T1000 (cell line): ENCODE measurements at regions not wholly inside any gene's neighbourhood (a gene's known extent, or its start where the extent isn't known, plus 50 kb on each side); places are given as distances from the start of the nearest gene placed in this dataset.

ENCODE experiments used
- DNase-seq: peaks from one replicate; lab custom pipeline; 2025; ENCODE audit warnings: mixed read lengths; lab: John Stamatoyannopoulos, UW

GRCh38 chr18:30342675-30343074, 699.9 kb downstream of the DSC3 start:
- DNase-seq: no peak

- DNase-seq: no peak
These were observed 707.8 kb downstream of the DSC3 start for GRCh38 chr18:30334781-30335180.

GRCh38 chr18:30333310-30333709, 709.2 kb downstream of the DSC3 start:
- DNase-seq: no peak

GRCh38 chr18:30328839-30329238, 713.7 kb downstream of the DSC3 start:
- DNase-seq: no peak

GRCh38 chr18:30302181-30302580, 740.4 kb downstream of the DSC3 start:
- DNase-seq: no peak

- DNase-seq: no peak
These were observed 743.8 kb downstream of the DSC3 start for GRCh38 chr18:30298769-30299168.

GRCh38 chr18:30288662-30289414, 753.7 kb downstream of the DSC3 start:
- DNase-seq: no peak

- peak; percentile 5 for DNase-seq
These were observed 761.6 kb downstream of the DSC3 start for GRCh38 chr18:30280861-30281470.

GRCh38 chr18:30280186-30280585, 762.4 kb downstream of the DSC3 start:
- DNase-seq: no peak

- DNase-seq: no peak
These were observed 764.9 kb downstream of the DSC3 start for GRCh38 chr18:30277676-30278075.

- no peak for DNase-seq
These were observed 770.8 kb downstream of the DSC3 start for GRCh38 chr18:30271716-30272115.

- DNase-seq: no peak
These were observed 777.4 kb downstream of the DSC3 start for GRCh38 chr18:30265190-30265589.

GRCh38 chr18:30254331-30254730, 788.2 kb downstream of the DSC3 start:
- DNase-seq: no peak

- DNase-seq: no peak
These were observed 794.5 kb downstream of the DSC3 start for GRCh38 chr18:30248056-30248455.

GRCh38 chr18:30245766-30246455, 796.6 kb downstream of the DSC3 start:
- DNase-seq: no peak

GRCh38 chr18:30234755-30235154, 807.8 kb downstream of the DSC3 start:
- no peak for DNase-seq

- DNase-seq: no peak
These were observed 831.4 kb downstream of the DSC3 start for GRCh38 chr18:30211112-30211511.

- no peak for DNase-seq
These were observed 834.0 kb downstream of the DSC3 start for GRCh38 chr18:30208546-30208945.

GRCh38 chr18:30192216-30192615, 850.3 kb downstream of the DSC3 start:
- no peak for DNase-seq

- DNase-seq: no peak
These were observed 856.3 kb downstream of the DSC3 start for GRCh38 chr18:30186245-30186644.

- no peak for DNase-seq
These were observed 865.5 kb downstream of the DSC3 start for GRCh38 chr18:30177056-30177455.

GRCh38 chr18:30175621-30176225, 866.8 kb downstream of the DSC3 start:
- DNase-seq: no peak

GRCh38 chr18:30175061-30175574, 867.4 kb downstream of the DSC3 start:
- DNase-seq: no peak
